ENCODE measurements at regions not wholly inside any gene's neighbourhood (a gene's known extent, or its start where the extent isn't known, plus 50 kb on each side); places are given as distances from the start of the nearest gene placed in this dataset.

GRCh38 chr13:76292726-76293125 is 593.5 kb downstream of the KCTD12 start:
- TF ChIP-seq CTCF (IDR thresholded peaks at IDR 0.05) (no peak), POLR2A (IDR thresholded peaks at IDR 0.05) (no peak)

Measured in testis (tissue), 2 donors.